HepG2 (cell line): ENCODE measurements at regions not wholly inside any gene's neighbourhood (a gene's known extent, or its start where the extent isn't known, plus 50 kb on each side); places are given as distances from the start of the nearest gene placed in this dataset.

ENCODE experiments used
- CBX5 ChIP-seq: sonication (generic); formaldehyde crosslinking; IDR thresholded peaks from 2 replicates; pipeline ENCODE4 v1.4.0; 2020; ENCODE audit warnings: missing genetic modification reagents, borderline replicate concordance
- CTCF ChIP-seq: sonication (generic); formaldehyde crosslinking; IDR thresholded peaks from 2 replicates; pipeline ENCODE4 v1.5.0; 2020; ENCODE audit warnings: mild to moderate bottlenecking, missing genetic modification reagents, moderate library complexity
- FOXJ3 ChIP-seq: sonication (generic); formaldehyde crosslinking; IDR thresholded peaks from 2 replicates; pipeline ENCODE4 v1.4.0; 2020; ENCODE audit warnings: missing genetic modification reagents, mild to moderate bottlenecking, borderline replicate concordance
- FOXP4 ChIP-seq: sonication (generic); formaldehyde crosslinking; IDR thresholded peaks from 2 replicates; pipeline ENCODE4 v1.4.0; 2020; ENCODE audit warnings: missing genetic modification reagents
- HNRNPL ChIP-seq: fragments of 200-400 bp; formaldehyde crosslinking; IDR thresholded peaks from 2 replicates; pipeline ENCODE4 v1.6.1; 2017; ENCODE audit warnings: mild to moderate bottlenecking, low read depth, low read length
- NCOR1 ChIP-seq: fragments of 200-600 bp; sonication (generic); IDR thresholded peaks from 2 replicates; pipeline ENCODE4 v1.7.0; 2017; ENCODE audit warnings: antibody characterized with exemption, low read length, borderline replicate concordance
- NRL ChIP-seq: sonication (generic); formaldehyde crosslinking; IDR thresholded peaks from 2 replicates; pipeline ENCODE4 v1.5.0; 2020; ENCODE audit warnings: missing genetic modification reagents, mild to moderate bottlenecking, moderate library complexity, borderline replicate concordance
- ZFP36 ChIP-seq: fragments of 150-350 bp; IDR thresholded peaks from 2 replicates; pipeline ENCODE4 v1.6.1; 2018; ENCODE audit warnings: borderline replicate concordance, low read length, low read depth; ENCODE audit not compliant: partially characterized antibody
- ZNF101 ChIP-seq: sonication (generic); formaldehyde crosslinking; IDR thresholded peaks from 2 replicates; pipeline ENCODE4 v1.4.0; 2020; ENCODE audit warnings: mild to moderate bottlenecking, low read depth, missing genetic modification reagents, borderline replicate concordance
- ZNF335 ChIP-seq: sonication (generic); formaldehyde crosslinking; IDR thresholded peaks from 2 replicates; pipeline ENCODE4 v1.4.0; 2020; ENCODE audit warnings: missing genetic modification reagents
- TF ChIP-seq, protein P1 (sequence below): sonication (generic); formaldehyde crosslinking; conservative IDR thresholded peaks from 2 replicates; pipeline ENCODE4 v1.4.0; 2020; ENCODE audit warnings: mild to moderate bottlenecking, missing genetic modification reagents, moderate library complexity
- TF ChIP-seq, protein P2 (sequence below): sonication (generic); formaldehyde crosslinking; IDR thresholded peaks from 2 replicates; pipeline ENCODE4 v1.8.0; 2022; ENCODE audit warnings: mild to moderate bottlenecking, missing genetic modification reagents; ENCODE audit not compliant: insufficient replicate concordance

- TF ChIP-seq CBX5 (CRISPR knock-in tag) (no peak), FOXP4 (CRISPR knock-in tag) (no peak), CTCF (CRISPR knock-in tag) (no peak), ZNF335 (CRISPR knock-in tag) (no peak), NCOR1 (no peak), HNRNPL (no peak), ZFP36 (no peak), ZNF101 (CRISPR knock-in tag) (no peak), FOXJ3 (CRISPR knock-in tag) (no peak), NRL (CRISPR knock-in tag) (no peak)
- TF ChIP-seq, protein P1, sequence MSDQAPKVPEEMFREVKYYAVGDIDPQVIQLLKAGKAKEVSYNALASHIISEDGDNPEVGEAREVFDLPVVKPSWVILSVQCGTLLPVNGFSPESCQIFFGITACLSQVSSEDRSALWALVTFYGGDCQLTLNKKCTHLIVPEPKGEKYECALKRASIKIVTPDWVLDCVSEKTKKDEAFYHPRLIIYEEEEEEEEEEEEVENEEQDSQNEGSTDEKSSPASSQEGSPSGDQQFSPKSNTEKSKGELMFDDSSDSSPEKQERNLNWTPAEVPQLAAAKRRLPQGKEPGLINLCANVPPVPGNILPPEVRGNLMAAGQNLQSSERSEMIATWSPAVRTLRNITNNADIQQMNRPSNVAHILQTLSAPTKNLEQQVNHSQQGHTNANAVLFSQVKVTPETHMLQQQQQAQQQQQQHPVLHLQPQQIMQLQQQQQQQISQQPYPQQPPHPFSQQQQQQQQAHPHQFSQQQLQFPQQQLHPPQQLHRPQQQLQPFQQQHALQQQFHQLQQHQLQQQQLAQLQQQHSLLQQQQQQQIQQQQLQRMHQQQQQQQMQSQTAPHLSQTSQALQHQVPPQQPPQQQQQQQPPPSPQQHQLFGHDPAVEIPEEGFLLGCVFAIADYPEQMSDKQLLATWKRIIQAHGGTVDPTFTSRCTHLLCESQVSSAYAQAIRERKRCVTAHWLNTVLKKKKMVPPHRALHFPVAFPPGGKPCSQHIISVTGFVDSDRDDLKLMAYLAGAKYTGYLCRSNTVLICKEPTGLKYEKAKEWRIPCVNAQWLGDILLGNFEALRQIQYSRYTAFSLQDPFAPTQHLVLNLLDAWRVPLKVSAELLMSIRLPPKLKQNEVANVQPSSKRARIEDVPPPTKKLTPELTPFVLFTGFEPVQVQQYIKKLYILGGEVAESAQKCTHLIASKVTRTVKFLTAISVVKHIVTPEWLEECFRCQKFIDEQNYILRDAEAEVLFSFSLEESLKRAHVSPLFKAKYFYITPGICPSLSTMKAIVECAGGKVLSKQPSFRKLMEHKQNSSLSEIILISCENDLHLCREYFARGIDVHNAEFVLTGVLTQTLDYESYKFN: no peak
- TF ChIP-seq, protein P2, sequence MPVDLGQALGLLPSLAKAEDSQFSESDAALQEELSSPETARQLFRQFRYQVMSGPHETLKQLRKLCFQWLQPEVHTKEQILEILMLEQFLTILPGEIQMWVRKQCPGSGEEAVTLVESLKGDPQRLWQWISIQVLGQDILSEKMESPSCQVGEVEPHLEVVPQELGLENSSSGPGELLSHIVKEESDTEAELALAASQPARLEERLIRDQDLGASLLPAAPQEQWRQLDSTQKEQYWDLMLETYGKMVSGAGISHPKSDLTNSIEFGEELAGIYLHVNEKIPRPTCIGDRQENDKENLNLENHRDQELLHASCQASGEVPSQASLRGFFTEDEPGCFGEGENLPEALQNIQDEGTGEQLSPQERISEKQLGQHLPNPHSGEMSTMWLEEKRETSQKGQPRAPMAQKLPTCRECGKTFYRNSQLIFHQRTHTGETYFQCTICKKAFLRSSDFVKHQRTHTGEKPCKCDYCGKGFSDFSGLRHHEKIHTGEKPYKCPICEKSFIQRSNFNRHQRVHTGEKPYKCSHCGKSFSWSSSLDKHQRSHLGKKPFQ (CRISPR knock-in tag): no peak
Observed at GRCh38 chr1:99122039-99122438, 117.4 kb upstream of the PLPPR5 start.
